Suprapubic skin (tissue), 4 donors: ENCODE measurements at regions not wholly inside any gene's neighbourhood (a gene's known extent, or its start where the extent isn't known, plus 50 kb on each side); places are given as distances from the start of the nearest gene placed in this dataset.

ENCODE experiments used
- DNase-seq, 2 donors: peaks; one replicate each; pipeline ENCODE4 v3.0.0-alpha.2; 2019; ENCODE audit warnings: low spot score in 2 of 2
- H3K27ac ChIP-seq: fragments of 200-600 bp; sonication (generic); one replicate; pipeline ENCODE4 v1.5.1; 2019
- H3K27me3 ChIP-seq: fragments of 200-600 bp; sonication (generic); one replicate; pipeline ENCODE4 v1.5.1; 2019
- H3K36me3 ChIP-seq: fragments of 200-600 bp; sonication (generic); one replicate; pipeline ENCODE4 v1.5.1; 2019
- H3K4me1 ChIP-seq: fragments of 200-600 bp; sonication (generic); one replicate; pipeline ENCODE4 v1.5.1; 2019
- H3K4me3 ChIP-seq: fragments of 200-600 bp; sonication (generic); one replicate; pipeline ENCODE4 v1.5.1; 2019; ENCODE audit warnings: mild to moderate bottlenecking
- H3K9me3 ChIP-seq: fragments of 200-600 bp; sonication (generic); one replicate; pipeline ENCODE4 v1.5.1; 2019
- CTCF ChIP-seq, 2 donors: fragments of 200-600 bp in 1 of 2; fragments of 450-650 bp in 1 of 2; sonication (generic) in 1 of 2; IDR thresholded peaks; one replicate each; pipeline ENCODE4 v1.5.1; 2016 to 2019; ENCODE audit warnings: antibody characterized with exemption in 2 of 2, mild to moderate bottlenecking in 1 of 2, moderate library complexity in 1 of 2
- EP300 ChIP-seq: sonication (generic); formaldehyde crosslinking; IDR thresholded peaks from one replicate; pipeline ENCODE4 v1.6.1; 2017; ENCODE audit warnings: antibody characterized with exemption
- POLR2A ChIP-seq, 2 donors: fragments of 450-650 bp; IDR thresholded peaks; one replicate each; pipeline ENCODE4 v1.6.1; 2017; ENCODE audit warnings: antibody characterized with exemption in 2 of 2, mild to moderate bottlenecking in 2 of 2, moderate library complexity in 2 of 2
- POLR2AphosphoS5 ChIP-seq, 3 donors: sonication (generic); formaldehyde crosslinking; IDR thresholded peaks; one replicate each; pipeline ENCODE4 v1.6.1; 2017; ENCODE audit warnings: antibody characterized with exemption in 3 of 3
- whole genome bisulfite sequencing: methylation state at CpG from one replicate; pipeline ENCODE4 v1.1.5; 2018; 5-methylcytosine and 5-hydroxymethylcytosine counted together

- Histone ChIP-seq H3K36me3 (no peaks in the 10 kb centered on the region), H3K4me3 (no peak overlapping the region), H3K4me1 (no peaks in the 10 kb centered on the region)
These were observed 114.4 kb downstream of the PCSK1 start for GRCh38 chr5:96318569-96319110.

GRCh38 chr5:96317945-96318344 is 115.1 kb downstream of the PCSK1 start:
- H3K9me3 ChIP-seq, result no peaks in the 10 kb centered on the region
- no peaks in the 10 kb centered on the region for H3K4me1 ChIP-seq
- DNase-seq, result no peak
- H3K36me3 ChIP-seq, result no peaks in the 10 kb centered on the region
- H3K27me3 ChIP-seq, result no peaks in the 10 kb centered on the region
- no peak overlapping the region for H3K27ac ChIP-seq
- WGBS, result 91% methylated on average over 3 of the region's 3 CpGs
- TF ChIP-seq EP300 (no peak), POLR2A (IDR thresholded peaks at IDR 0.05) (no peak), CTCF (IDR thresholded peaks at IDR 0.05) (no peak), POLR2AphosphoS5 (IDR thresholded peaks at IDR 0.05) (no peak)
- no peak overlapping the region for H3K4me3 ChIP-seq

More at GRCh38 chr5:96318569-96319110, 114.4 kb downstream of the PCSK1 start:
- Histone ChIP-seq H3K9me3 (no peaks in the 10 kb centered on the region), H3K27ac (no peak overlapping the region), H3K27me3 (no peaks in the 10 kb centered on the region)
- TF ChIP-seq EP300 (no peak), POLR2A (IDR thresholded peaks at IDR 0.05) (no peak), CTCF (IDR thresholded peaks at IDR 0.05) (no peak), POLR2AphosphoS5 (IDR thresholded peaks at IDR 0.05) (no peak)
- WGBS, result 73% methylated on average over 1 of the region's 1 CpG
- DNase-seq, result no peak

GRCh38 chr5:96316487-96316886 is 116.6 kb downstream of the PCSK1 start:
- WGBS, result 60% methylated on average over 2 of the region's 2 CpGs
- Histone ChIP-seq H3K36me3 (no peaks in the 10 kb centered on the region), H3K27me3 (no peaks in the 10 kb centered on the region), H3K4me1 (no peaks in the 10 kb centered on the region), H3K27ac (no peak overlapping the region), H3K9me3 (no peaks in the 10 kb centered on the region), H3K4me3 (no peak overlapping the region)
- TF ChIP-seq CTCF (IDR thresholded peaks at IDR 0.05), result no peak
- TF ChIP-seq POLR2AphosphoS5 (IDR thresholded peaks at IDR 0.05), result no peak
- TF ChIP-seq POLR2A (IDR thresholded peaks at IDR 0.05), result no peak
- no peak for TF ChIP-seq EP300
- DNase-seq, result no peak

- Histone ChIP-seq H3K9me3 (no peaks in the 10 kb centered on the region), H3K27me3 (no peaks in the 10 kb centered on the region), H3K4me3 (no peak overlapping the region), H3K27ac (no peak overlapping the region), H3K36me3 (no peaks in the 10 kb centered on the region), H3K4me1 (no peaks in the 10 kb centered on the region)
- TF ChIP-seq POLR2AphosphoS5 (IDR thresholded peaks at IDR 0.05), result no peak
- no peak for TF ChIP-seq CTCF (IDR thresholded peaks at IDR 0.05)
- no peak for TF ChIP-seq EP300
- no peak for TF ChIP-seq POLR2A (IDR thresholded peaks at IDR 0.05)
- DNase-seq, result no peak
These were observed 117.0 kb downstream of the PCSK1 start for GRCh38 chr5:96316017-96316416.

- Histone ChIP-seq H3K4me3 (no peak overlapping the region), H3K27me3 (no peaks in the 10 kb centered on the region), H3K4me1 (no peaks in the 10 kb centered on the region), H3K9me3 (no peaks in the 10 kb centered on the region), H3K27ac (no peak overlapping the region), H3K36me3 (no peaks in the 10 kb centered on the region)
- TF ChIP-seq POLR2A (IDR thresholded peaks at IDR 0.05) (no peak), CTCF (IDR thresholded peaks at IDR 0.05) (no peak), EP300 (no peak), POLR2AphosphoS5 (IDR thresholded peaks at IDR 0.05) (no peak)
- no peak for DNase-seq
These were observed 117.6 kb downstream of the PCSK1 start for GRCh38 chr5:96315431-96315830.
